Astrocyte of the spinal cord (primary cell): ENCODE measurements at regions not wholly inside any gene's neighbourhood (a gene's known extent, or its start where the extent isn't known, plus 50 kb on each side); places are given as distances from the start of the nearest gene placed in this dataset.

Experiments
- DNase-seq: peaks from one replicate; pipeline ENCODE4 v3.0.0; 2011; ENCODE audit warnings: low read depth, low spot score
- H3K4me3 ChIP-seq: 2 replicates; pipeline ENCODE4 v1.5.1; 2011; ENCODE audit warnings: low read depth, mild to moderate bottlenecking, low read length, moderate library complexity
- in situ Hi-C: cut with HindIII; loops from 2 replicates; pipeline ENCODE4 v1.10.0; 2017; ENCODE audit warnings: low sequenced_read_pairs
- TF ChIP-seq, protein P1 (sequence below): IDR thresholded peaks from 2 replicates; pipeline ENCODE4 v1.5.1; 2012; ENCODE audit warnings: low read depth, mild to moderate bottlenecking, low read length, inconsistent platforms

DNA sequence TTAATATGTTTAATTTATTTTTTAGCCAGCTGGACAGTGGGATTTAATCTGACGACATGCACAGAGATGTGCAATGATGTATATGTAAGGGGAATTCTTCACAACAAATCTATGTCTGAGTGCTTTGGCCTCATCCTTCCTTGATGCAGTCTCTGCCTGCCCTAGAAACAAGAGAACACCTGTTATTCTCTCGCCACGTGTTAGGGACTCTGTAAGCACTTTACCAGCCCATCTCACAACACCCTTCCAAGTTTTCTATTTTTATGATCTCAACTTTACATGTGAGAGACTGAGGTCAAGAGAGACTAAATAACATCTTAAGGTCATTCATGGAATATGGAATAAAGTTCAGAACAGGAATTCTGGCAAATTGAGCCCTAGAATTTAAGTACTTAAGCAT lies 123.0 kb upstream of the GAS1 start:
- DNase-seq: no peak
- TF ChIP-seq, protein P1, sequence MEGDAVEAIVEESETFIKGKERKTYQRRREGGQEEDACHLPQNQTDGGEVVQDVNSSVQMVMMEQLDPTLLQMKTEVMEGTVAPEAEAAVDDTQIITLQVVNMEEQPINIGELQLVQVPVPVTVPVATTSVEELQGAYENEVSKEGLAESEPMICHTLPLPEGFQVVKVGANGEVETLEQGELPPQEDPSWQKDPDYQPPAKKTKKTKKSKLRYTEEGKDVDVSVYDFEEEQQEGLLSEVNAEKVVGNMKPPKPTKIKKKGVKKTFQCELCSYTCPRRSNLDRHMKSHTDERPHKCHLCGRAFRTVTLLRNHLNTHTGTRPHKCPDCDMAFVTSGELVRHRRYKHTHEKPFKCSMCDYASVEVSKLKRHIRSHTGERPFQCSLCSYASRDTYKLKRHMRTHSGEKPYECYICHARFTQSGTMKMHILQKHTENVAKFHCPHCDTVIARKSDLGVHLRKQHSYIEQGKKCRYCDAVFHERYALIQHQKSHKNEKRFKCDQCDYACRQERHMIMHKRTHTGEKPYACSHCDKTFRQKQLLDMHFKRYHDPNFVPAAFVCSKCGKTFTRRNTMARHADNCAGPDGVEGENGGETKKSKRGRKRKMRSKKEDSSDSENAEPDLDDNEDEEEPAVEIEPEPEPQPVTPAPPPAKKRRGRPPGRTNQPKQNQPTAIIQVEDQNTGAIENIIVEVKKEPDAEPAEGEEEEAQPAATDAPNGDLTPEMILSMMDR: no peak
- in situ Hi-C loops: no loop called here

DNA sequence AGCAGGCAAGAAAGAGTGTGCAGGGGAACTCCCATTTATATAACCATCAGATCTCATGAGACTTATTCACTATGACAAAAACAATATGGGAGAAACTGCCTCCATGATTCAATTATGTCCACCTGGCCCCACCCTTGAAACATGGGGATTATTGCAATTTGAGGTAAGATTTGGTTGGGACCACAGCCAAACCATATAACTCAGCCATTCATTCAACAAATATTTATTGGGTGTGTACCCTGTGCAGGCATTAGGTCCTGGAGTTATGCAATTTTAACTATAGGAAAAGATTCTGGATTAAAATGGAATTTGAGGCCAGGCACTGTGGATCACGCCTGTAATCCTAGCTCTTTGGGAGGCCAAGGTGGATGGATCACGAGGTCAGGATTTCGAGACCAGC lies 124.2 kb upstream of the GAS1 start:
- DNase-seq: no peak
- TF ChIP-seq, protein P1: no peak
- H3K4me3 ChIP-seq: no peak overlapping the region

More for the DNA sequence above, 123.0 kb upstream of the GAS1 start:
- H3K4me3 ChIP-seq: no peak overlapping the region

DNA sequence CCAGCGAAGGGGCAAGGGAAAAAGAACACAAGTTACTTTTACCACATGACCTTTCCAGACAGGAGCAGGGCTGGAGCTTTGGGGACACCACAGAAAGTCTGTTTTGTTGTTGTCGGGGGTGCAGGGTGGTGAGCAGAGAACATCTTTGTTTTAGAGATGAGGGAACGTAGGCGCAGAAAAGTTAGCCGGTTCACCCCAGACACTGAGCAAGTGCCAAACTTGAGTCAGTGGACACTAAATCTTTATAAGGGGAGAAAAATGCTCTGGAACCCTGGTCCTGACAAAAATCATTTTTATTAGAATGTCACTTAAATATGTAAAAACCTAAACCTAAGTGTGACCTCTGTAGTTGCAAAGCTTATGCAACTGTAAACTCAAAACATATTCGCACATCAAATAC lies 126.4 kb upstream of the GAS1 start:
- in situ Hi-C loops: no loop called here
- TF ChIP-seq, protein P1: no peak
- no peak overlapping the region for H3K4me3 ChIP-seq
- no peak for DNase-seq

More for the DNA sequence above, 124.2 kb upstream of the GAS1 start:
- in situ Hi-C loops: no loop called here

DNA sequence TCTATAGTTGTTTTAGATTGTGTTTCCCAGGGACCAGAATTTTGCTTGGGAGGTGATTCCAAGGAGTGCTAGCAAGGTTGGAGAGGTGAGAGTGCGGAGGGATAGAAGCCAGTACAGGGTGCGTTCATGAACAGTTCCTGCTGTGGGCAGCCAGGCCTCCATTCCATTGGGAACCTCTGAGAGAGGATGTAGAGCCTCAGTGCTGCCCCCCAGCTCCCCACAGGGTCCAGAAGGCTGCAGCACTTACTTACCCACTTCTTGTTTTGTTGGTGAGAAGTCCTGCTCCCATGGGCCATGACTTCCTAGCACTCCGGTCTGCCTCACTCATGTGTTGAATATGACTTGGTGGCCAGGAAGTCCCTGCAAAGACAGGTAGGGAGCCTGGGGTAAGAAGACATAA lies 128.2 kb upstream of the GAS1 start:
- no peak for DNase-seq
- in situ Hi-C loops: no loop called here
- H3K4me3 ChIP-seq: no peak overlapping the region
- TF ChIP-seq, protein P1: no peak

DNA sequence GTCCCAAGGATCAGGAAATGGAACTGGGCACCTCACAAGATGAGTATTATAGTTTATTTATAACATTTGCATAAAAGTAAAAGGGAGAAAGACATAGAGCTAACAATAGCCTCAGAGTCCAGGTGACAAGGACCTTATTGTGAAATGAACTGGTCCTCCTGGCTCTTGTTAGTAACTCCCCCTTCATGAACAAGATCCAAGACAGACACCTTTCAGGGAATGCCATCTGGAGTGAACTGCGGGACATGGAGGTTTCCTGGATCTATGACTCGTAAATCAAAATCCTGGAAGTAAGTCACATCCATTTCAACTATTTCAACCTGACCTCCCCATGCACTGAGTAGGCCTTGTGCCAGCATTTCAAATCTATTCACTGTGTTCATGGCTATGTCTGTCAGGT lies 129.5 kb upstream of the GAS1 start:
- DNase-seq: no peak
- in situ Hi-C loops: no loop called here
- no peak overlapping the region for H3K4me3 ChIP-seq
- TF ChIP-seq, protein P1: no peak

DNA sequence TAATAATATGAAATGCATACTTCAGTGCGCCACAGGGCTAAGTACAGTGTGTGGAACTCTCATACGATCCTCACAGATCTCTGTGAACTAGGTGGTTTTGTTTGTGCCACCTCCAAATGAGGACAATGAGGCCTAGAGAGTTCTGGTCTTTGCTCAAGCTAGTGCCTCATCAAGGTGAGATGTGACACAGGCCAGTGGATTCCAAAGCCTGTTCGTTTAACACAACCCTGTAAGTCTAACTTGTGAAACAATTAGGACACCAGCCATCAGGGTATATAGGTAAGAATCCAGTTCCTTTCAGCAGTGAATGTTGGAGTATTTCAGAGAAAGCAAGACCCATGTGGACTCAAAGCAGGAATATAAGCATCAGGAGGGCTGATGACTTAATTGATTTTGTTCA lies 130.7 kb upstream of the GAS1 start:
- H3K4me3 ChIP-seq: no peak overlapping the region
- DNase-seq: no peak
- in situ Hi-C loops: no loop called here
- TF ChIP-seq, protein P1: no peak
